Prostate gland (tissue), 2 donors: ENCODE measurements at regions not wholly inside any gene's neighbourhood (a gene's known extent, or its start where the extent isn't known, plus 50 kb on each side); places are given as distances from the start of the nearest gene placed in this dataset.

Source experiments
- DNase-seq: peaks from one replicate; pipeline ENCODE4 v3.0.0-alpha.2; 2019; ENCODE audit warnings: low spot score
- H3K27ac ChIP-seq, 2 donors: fragments of 200-600 bp; sonication (generic); 2 replicates each; pipeline ENCODE4 v1.5.1; 2017 to 2019
- H3K27me3 ChIP-seq: fragments of 200-600 bp; sonication (generic); replicated peaks from 2 replicates; pipeline ENCODE4 v1.5.1; 2019; ENCODE audit not compliant: insufficient read depth
- H3K36me3 ChIP-seq, 2 donors: fragments of 200-600 bp; sonication (generic); 1 replicate in 1 of 2; 2 replicates in 1 of 2; pipeline versions ENCODE4 v1.5.1 to v1.8.1; 2017 to 2019
- H3K4me1 ChIP-seq: fragments of 200-600 bp; sonication (generic); replicated peaks from 2 replicates; pipeline ENCODE4 v1.5.1; 2019
- H3K4me3 ChIP-seq, 2 donors: fragments of 200-600 bp; sonication (generic); 2 replicates each; pipeline ENCODE4 v1.5.1; 2017 to 2019
- H3K9me3 ChIP-seq: fragments of 200-600 bp; sonication (generic); 2 replicates; pipeline ENCODE4 v1.5.1; 2017
- POLR2A ChIP-seq: fragments of 450-650 bp; IDR thresholded peaks from one replicate; pipeline ENCODE4 v1.6.1; 2016; ENCODE audit warnings: antibody characterized with exemption, mild to moderate bottlenecking
- POLR2AphosphoS5 ChIP-seq: sonication (generic); formaldehyde crosslinking; IDR thresholded peaks from one replicate; pipeline ENCODE4 v1.6.1; 2017; ENCODE audit warnings: antibody characterized with exemption
- WGBS: methylation state at CpG from one replicate; pipeline ENCODE4 v1.1.5; 2018; 5-methylcytosine and 5-hydroxymethylcytosine counted together
- intact Hi-C: fragments of 100-400 bp; cut with DNase I; formaldehyde crosslinking; loops from one replicate; pipeline ENCODE4 v1.14.2; 2022
- TF ChIP-seq, protein P1 (sequence below), 4 experiments: fragments of 200-600 bp in 2 of 4; fragments of 450-650 bp in 2 of 4; sonication (generic) in 2 of 4; IDR thresholded peaks; 1 replicate in 3 of 4; 2 replicates in 1 of 4; pipeline ENCODE4 v1.5.1; 2016 to 2019; ENCODE audit warnings: antibody characterized with exemption in 4 of 4, mild to moderate bottlenecking in 2 of 4, moderate library complexity in 2 of 4

DNA sequence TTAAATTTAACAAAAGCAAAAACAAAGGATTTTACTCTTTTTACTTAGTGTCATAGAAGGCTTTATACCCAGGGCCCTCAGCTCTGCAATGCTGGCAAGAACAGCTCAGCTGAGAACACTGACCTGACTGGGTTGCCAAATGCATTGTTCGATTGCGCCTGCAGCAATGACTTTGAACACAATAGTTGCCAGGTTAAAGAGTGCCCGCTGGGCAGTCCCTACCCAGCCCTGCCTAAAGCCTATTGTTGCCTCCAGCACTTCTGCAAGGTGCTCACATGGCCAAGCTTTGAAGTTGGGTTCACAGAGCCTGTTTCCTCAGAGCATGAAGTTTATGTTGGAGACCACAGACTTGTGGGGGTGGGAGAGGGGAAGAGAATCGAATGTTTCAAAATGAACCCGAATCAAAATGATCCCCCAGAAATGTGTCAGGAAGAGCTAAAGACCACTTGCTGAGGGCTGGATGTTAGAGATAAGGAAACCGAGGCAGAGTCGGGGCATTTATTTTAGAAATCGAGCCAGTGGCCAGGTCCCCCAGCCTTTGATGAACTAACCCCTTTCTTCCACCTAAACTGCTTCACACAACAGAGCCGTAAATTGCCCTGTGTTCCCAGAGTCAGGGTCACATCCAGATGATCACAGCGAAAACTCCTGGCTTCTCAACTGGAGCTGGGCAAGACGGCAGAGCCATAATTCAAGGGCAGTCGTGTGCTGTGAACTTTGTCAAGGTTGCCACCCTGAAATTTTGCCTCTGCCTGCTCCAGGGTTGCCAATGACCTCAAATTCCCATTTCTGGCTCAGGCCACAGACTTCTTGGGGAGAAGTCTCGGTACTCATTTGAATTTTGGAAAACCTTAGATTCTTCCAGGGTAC, 55.0 kb downstream of the FOXA2 start:
- H3K4me1 ChIP-seq = no peaks in the 10 kb centered on the region
- intact Hi-C loops = no loop called here
- H3K4me3 ChIP-seq = no peak overlapping the region
- no peak overlapping the region for H3K27ac ChIP-seq
- H3K9me3 ChIP-seq = no peaks in the 10 kb centered on the region
- TF ChIP-seq, protein P1, sequence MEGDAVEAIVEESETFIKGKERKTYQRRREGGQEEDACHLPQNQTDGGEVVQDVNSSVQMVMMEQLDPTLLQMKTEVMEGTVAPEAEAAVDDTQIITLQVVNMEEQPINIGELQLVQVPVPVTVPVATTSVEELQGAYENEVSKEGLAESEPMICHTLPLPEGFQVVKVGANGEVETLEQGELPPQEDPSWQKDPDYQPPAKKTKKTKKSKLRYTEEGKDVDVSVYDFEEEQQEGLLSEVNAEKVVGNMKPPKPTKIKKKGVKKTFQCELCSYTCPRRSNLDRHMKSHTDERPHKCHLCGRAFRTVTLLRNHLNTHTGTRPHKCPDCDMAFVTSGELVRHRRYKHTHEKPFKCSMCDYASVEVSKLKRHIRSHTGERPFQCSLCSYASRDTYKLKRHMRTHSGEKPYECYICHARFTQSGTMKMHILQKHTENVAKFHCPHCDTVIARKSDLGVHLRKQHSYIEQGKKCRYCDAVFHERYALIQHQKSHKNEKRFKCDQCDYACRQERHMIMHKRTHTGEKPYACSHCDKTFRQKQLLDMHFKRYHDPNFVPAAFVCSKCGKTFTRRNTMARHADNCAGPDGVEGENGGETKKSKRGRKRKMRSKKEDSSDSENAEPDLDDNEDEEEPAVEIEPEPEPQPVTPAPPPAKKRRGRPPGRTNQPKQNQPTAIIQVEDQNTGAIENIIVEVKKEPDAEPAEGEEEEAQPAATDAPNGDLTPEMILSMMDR (IDR thresholded peaks at IDR 0.05) = no peak
- TF ChIP-seq POLR2A = no peak
- TF ChIP-seq POLR2AphosphoS5 = no peak
- DNase-seq = no peak
- no peaks in the 10 kb centered on the region for H3K27me3 ChIP-seq
- 45% methylated on average over 13 of the region's 13 CpGs for WGBS
- no peaks in the 10 kb centered on the region for H3K36me3 ChIP-seq

DNA sequence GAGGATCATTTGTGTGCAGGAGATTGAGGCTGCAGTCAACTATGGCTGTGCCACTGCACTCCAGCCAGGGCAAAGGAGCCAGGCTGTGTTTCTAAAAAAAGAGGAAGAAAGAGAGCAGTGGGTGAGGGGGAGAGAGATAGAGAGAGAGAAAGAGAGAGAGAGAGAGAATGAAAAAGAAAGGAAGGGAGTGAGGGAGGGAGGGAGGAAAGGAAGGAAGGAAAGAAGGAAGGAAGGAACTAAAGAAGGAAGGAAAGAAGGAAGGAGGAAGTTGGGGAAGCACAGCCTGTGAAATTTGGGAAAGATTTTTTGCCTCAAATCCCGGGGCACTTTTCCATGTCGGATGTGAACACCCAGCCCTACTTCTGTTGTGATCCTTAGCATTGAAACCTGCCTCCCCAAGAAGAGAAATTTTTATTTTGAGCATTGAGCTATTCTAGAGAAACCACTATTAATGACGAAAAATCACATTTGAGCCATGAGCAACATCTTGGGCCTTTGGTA, 57.8 kb downstream of the FOXA2 start:
- Histone ChIP-seq H3K4me3 (no peak overlapping the region), H3K27me3 (no peaks in the 10 kb centered on the region), H3K4me1 (no peaks in the 10 kb centered on the region), H3K9me3 (no peaks in the 10 kb centered on the region), H3K27ac (no peak overlapping the region), H3K36me3 (no peaks in the 10 kb centered on the region)
- intact Hi-C loops = no loop called here
- no peak for DNase-seq
- TF ChIP-seq POLR2AphosphoS5 = no peak
- no peak for TF ChIP-seq POLR2A
- TF ChIP-seq, protein P1 (IDR thresholded peaks at IDR 0.05) = no peak
- WGBS = 91% methylated on average over 3 of the region's 3 CpGs

DNA sequence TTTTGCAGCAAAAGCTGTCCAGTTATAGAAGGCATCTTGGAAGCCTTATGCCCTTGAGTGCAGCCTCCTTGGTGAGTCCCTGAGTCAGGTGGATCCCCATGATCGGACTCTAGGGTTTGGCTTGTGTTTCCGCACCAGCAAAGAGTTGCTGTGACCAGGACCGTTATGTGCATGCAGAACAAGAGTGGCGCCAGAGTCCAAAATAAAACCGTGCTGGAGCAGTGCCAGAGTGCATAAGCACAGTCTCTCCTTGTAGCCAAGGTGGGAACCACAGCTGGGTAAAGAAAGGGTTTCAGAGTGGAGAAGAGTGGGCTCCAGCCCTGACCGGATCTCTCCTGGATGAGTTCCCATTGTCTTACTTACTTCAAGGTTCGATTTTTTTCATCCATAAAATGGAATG, 58.6 kb downstream of the FOXA2 start:
- no peak for DNase-seq
- WGBS = 70% methylated on average over 7 of the region's 7 CpGs
- H3K27me3 ChIP-seq = no peaks in the 10 kb centered on the region
- H3K4me1 ChIP-seq = no peaks in the 10 kb centered on the region
- no peaks in the 10 kb centered on the region for H3K9me3 ChIP-seq
- TF ChIP-seq POLR2A = no peak
- no peak for TF ChIP-seq POLR2AphosphoS5
- H3K36me3 ChIP-seq = no peaks in the 10 kb centered on the region
- intact Hi-C loops = no loop called here
- no peak overlapping the region for H3K27ac ChIP-seq
- H3K4me3 ChIP-seq = no peak overlapping the region

DNA sequence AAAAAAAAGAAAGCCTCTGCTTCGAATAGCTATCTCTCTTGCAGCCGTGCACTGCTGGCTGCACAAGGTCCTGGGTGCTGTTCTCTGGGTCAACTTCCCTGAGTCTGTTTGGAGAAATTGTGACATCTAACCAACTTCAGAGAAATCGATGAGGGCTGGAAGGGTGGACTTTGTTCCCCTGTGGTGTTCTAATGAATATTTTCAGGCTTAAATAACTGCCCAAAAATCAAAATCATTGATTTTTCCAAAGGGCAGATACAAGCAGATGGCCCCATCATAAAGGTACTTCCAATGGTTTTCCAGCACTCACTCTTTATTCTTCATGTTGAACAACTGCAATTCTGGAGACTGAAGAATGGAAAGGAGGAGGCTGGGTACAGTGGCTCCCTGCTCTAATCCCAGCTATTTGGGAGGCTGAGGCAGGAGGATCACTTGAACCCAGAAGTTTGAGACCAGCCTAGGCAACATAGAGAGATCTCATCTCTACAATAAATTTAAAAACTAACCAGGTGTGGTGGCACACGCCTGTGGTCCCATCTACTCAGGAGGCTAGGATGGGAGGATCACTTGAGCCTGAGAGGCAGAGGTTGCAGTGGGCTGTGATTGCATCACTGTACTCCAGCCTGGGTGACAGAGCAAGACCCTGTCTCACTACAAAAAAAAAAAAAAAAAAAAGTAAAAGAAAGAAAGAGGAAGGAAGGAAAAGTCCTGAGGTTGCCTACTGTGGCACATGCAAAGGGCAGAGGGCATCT, 59.1 kb downstream of the FOXA2 start:
- WGBS = 88% methylated on average over 4 of the region's 4 CpGs
- intact Hi-C loops = no loop called here
- Histone ChIP-seq H3K9me3 (no peaks in the 10 kb centered on the region), H3K4me3 (no peak overlapping the region), H3K36me3 (no peaks in the 10 kb centered on the region), H3K27ac (no peak overlapping the region), H3K4me1 (no peaks in the 10 kb centered on the region), H3K27me3 (no peaks in the 10 kb centered on the region)
- TF ChIP-seq, protein P1 (IDR thresholded peaks at IDR 0.05) = no peak
- TF ChIP-seq POLR2A (no peak), POLR2AphosphoS5 (no peak)
- DNase-seq = no peak

DNA sequence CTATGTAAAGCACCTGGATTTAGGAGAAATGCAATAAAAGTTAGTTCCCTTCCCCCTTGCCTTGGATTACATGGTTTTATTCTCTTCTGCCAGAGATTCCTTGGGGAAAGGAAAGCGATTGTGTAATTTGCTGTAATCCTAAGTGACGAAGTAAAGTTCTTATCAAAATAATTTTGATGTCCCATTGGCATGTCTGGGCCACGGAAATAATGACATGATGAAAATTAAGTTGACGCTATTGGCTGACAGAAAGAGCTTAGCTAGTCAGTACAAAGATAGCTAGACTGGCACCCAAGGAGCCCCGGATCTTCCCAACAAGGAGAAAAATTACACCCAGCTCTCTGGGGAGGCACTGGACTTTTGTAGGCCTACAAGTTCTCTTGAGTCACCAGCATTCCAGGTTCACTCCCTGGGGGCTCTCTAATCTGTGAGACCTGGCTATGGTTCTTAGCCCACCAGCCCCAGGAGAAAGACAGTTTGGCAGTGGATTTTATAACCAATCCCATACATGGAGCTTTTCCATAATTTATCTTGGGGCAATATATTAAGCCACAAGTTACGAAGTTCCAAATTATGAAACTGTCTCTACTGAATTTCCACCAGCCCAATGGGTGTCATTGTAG, 59.9 kb downstream of the FOXA2 start:
- H3K9me3 ChIP-seq = no peaks in the 10 kb centered on the region
- no peak for DNase-seq
- WGBS = 71% methylated on average over 6 of the region's 6 CpGs
- TF ChIP-seq POLR2AphosphoS5 (no peak), POLR2A (no peak)
- TF ChIP-seq, protein P1 (IDR thresholded peaks at IDR 0.05) = no peak
- no peaks in the 10 kb centered on the region for H3K4me1 ChIP-seq
- no peak overlapping the region for H3K4me3 ChIP-seq
- no peak overlapping the region for H3K27ac ChIP-seq
- no peaks in the 10 kb centered on the region for H3K36me3 ChIP-seq
- intact Hi-C loops = no loop called here
- H3K27me3 ChIP-seq = no peaks in the 10 kb centered on the region
